ENCODE measurements at regions not wholly inside any gene's neighbourhood (a gene's known extent, or its start where the extent isn't known, plus 50 kb on each side); places are given as distances from the start of the nearest gene placed in this dataset.
A peak's percentile ranks its signal among the peaks of the same experiment; 100 is the strongest.

DNA sequence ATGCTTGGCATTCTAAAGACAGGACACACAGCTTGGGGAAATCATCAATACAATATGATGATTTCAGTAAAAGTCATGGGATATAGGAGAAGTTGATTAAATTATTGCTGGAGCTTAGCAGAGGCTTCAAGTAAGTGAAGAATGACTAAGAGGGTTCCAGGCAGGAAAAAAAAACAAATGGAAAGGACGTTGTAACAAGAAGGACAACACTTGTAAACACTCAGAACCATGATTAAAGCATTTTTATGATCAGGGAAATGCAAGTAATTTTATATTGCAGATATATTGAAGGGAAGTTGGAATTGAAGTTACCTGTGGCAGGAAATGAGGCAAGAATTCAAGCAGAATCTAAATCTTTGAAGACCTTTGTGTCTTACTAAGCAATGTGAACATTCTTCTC, 602.7 kb upstream of the NEGR1 start:
- H3K27ac Mint-ChIP-seq: peak overlapping the region in 1 of 10 donors; percentile 25
- H3K9me3 Mint-ChIP-seq: peaks cover 0 to 7% (median 0%) of the 10 kb centered on the region in 9 donors
- H3K27me3 Mint-ChIP-seq: no peaks in the 10 kb centered on the region
- H3K4me3 Mint-ChIP-seq: no peak overlapping the region
- H3K4me1 Mint-ChIP-seq: no peaks in the 10 kb centered on the region
- POLR2A ChIA-PET: no interaction called here
- ATAC-seq: no peak
- no peaks in the 10 kb centered on the region for H3K36me3 Mint-ChIP-seq
- DNase-seq: no peak

DNA sequence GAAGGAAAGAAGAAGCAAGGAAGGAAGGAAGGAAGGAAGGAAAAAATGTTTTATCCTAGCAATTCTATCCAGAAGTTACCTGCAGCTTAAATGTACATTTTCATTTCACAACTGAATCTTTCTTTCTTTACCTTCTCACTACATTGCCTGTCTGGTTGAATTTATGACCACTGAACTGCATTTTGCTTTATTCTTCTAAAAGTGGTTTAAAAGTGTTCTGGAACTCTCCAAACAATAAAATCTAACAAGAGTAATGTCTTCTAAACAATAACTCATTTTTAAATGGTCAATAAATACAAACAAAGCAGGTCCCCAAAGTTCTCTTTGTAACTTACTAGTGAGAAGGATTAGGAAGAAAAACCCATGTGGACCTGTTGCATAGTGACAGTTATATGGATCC, 587.5 kb upstream of the NEGR1 start:
- peaks cover 0 to 2% (median 0%) of the 10 kb centered on the region in 9 donors for H3K9me3 Mint-ChIP-seq
- POLR2A ChIA-PET: no interaction called here
- H3K4me3 Mint-ChIP-seq: no peak overlapping the region
- H3K27ac Mint-ChIP-seq: no peak overlapping the region
- H3K36me3 Mint-ChIP-seq: no peaks in the 10 kb centered on the region
- H3K27me3 Mint-ChIP-seq: no peaks in the 10 kb centered on the region
- ATAC-seq: no peak
- H3K4me1 Mint-ChIP-seq: no peaks in the 10 kb centered on the region
- DNase-seq: no peak

DNA sequence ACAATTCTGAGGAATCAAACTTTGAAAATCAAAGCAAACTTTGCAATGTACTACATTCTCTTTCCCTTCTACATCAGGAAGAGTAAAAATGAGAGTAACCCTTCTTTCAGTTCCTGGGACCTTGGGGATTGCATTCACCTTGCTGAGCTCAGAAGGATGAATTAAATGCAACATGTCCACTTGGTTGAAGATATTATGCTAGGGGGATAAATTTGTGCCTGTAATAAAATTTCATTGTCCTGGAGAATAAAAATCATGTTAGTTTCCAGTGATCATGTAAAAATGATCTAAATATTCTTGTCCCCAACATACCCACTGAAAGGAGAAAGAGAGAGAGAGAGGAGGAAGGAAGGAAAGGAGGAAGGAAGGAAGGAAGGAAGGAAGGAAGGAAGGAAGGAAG, 587.1 kb upstream of the NEGR1 start:
- Mint-ChIP-seq H3K9me3 (peaks cover 0 to 2% (median 0%) of the 10 kb centered on the region in 9 donors), H3K27me3 (no peaks in the 10 kb centered on the region), H3K27ac (no peak overlapping the region), H3K4me3 (no peak overlapping the region), H3K36me3 (no peaks in the 10 kb centered on the region), H3K4me1 (no peaks in the 10 kb centered on the region)
- ATAC-seq (no peak), DNase-seq (no peak)
- POLR2A ChIA-PET: no interaction called here

DNA sequence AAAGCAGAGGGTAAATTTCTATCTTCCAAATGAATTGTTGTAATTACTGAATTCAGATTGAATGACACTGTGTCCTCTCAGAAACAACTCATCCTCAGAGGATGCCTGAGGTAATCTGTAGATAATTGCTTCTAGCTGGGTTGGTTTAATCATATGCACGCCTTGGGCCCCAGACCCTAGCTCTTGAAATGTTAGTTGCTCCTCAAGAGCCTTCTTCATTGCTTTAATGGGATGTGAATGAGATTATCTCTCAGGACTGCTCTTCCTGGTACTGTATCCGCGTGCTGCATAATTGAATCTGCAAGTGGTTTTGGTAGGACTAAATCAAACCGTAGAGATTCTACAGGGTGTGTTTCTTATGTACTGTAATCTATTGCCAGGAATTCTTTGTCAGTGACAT, 569.3 kb upstream of the NEGR1 start:
- Mint-ChIP-seq H3K27me3 (no peaks in the 10 kb centered on the region), H3K27ac (no peak overlapping the region), H3K9me3 (peaks cover 0 to 6% (median 0%) of the 10 kb centered on the region in 9 donors), H3K4me1 (no peaks in the 10 kb centered on the region), H3K36me3 (no peaks in the 10 kb centered on the region), H3K4me3 (no peak overlapping the region)
- POLR2A ChIA-PET: no interaction called here
- no peak for ATAC-seq
- DNase-seq: no peak

DNA sequence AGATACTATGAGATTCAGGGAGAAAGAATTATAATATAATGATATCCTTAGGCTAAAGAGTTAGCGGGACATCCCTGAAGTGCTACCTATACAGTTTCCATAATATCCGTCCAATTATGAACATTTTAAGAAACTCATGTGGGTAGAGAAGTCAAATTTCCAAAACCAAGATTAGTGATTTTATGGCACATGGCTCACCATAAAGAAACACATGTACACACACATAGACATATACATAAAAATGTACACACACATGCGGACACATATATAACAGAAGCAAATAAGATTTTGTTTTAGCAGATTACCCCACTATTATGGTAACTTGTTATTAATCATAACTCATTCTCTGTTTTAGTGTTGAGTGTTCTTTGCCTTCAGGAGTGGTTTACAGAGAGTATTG, 566.7 kb upstream of the NEGR1 start:
- no peaks in the 10 kb centered on the region for H3K27me3 Mint-ChIP-seq
- ATAC-seq: no peak
- DNase-seq: no peak
- peaks cover 0 to 6% (median 0%) of the 10 kb centered on the region in 9 donors for H3K9me3 Mint-ChIP-seq
- no peaks in the 10 kb centered on the region for H3K4me1 Mint-ChIP-seq
- H3K27ac Mint-ChIP-seq: no peak overlapping the region
- H3K36me3 Mint-ChIP-seq: no peaks in the 10 kb centered on the region
- POLR2A ChIA-PET: no interaction called here
- H3K4me3 Mint-ChIP-seq: no peak overlapping the region

DNA sequence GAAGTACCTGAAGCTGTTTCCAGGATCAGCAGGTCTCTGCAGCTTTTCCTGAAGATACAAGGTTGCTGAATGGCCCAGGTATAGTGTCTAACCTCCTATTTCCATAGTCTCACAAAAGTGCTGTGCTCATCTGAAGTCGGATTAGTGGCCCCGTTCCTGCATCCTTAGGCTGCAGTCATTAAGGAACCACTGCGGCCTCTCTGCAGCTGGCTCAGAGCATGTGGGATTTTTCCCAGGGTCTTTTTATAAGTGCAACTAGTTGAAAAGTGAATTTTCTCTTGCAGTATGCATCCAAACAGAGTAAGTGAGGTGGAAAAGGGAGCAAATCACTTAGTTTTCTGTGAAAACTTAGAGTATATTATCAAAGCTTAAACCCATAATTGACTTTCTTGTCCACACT, 565.3 kb upstream of the NEGR1 start:
- ATAC-seq: no peak

DNA sequence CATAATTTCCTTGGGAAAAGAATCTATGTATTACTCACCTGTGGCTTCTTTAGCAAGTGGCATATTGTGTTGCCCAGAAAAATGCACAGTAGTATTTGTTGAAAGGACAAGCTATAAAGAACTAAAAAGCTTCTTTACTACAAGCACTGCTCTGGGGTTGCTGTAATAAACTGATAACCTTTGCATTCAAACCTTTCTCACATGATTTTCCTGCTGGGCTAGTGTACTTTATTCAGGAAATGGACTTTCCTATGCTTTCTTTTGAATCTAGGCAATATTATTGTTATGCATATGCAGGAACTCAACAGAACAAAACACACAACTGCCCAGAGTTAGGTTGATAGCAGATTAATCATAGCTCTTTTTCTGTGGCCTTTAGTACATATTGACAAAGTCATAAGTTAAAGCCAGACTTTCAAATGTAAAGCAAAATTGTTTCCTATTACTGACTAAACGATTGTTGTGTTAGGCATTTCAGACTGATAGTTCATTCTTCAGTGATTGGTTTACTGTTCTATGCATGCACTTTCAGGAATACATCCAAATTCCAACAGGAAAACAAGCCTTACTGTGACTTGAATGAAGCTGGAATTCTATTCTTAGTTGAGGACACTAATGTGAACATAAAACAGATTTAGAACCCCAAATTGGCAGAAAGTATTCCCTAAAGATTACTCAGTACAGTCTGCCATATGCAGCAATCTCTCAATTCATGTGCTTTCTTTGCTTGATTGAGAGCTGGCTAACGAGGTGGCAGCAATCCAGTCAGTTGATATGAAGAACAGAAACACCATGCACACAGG, 564.3 kb upstream of the NEGR1 start:
- no peak for ATAC-seq
- DNase-seq: no peak
- Mint-ChIP-seq H3K4me3 (no peak overlapping the region), H3K27ac (no peak overlapping the region), H3K9me3 (peaks cover 0 to 11% (median 5%) of the 10 kb centered on the region in 9 donors), H3K4me1 (no peaks in the 10 kb centered on the region), H3K36me3 (no peaks in the 10 kb centered on the region), H3K27me3 (no peaks in the 10 kb centered on the region)
- POLR2A ChIA-PET: no interaction called here

More for the DNA sequence above, 565.3 kb upstream of the NEGR1 start:
- no peak overlapping the region for H3K4me3 Mint-ChIP-seq
- no peaks in the 10 kb centered on the region for H3K27me3 Mint-ChIP-seq
- DNase-seq: no peak
- peaks cover 0 to 7% (median 2%) of the 10 kb centered on the region in 9 donors for H3K9me3 Mint-ChIP-seq
- no peaks in the 10 kb centered on the region for H3K4me1 Mint-ChIP-seq
- POLR2A ChIA-PET: no interaction called here
- no peaks in the 10 kb centered on the region for H3K36me3 Mint-ChIP-seq
- H3K27ac Mint-ChIP-seq: no peak overlapping the region

DNA sequence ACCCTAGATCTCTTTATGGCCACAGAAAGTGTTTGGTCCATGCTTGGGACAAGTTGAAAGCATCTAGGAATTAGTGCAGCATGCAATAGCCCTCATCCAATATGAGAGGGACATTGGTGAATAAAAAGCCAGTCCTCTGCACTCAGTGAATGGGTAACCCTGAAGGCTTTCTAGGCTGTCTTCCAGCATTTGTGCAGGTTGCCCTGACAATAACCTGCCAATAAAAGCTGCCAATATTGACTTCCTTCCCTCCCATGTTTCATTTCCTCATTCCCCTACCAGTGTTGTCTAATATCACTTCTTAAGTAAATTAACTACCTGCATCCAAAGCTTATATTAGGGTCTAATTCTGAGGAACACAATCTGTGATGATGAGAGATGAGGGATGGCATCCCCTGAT, 563.6 kb upstream of the NEGR1 start:
- no peak for ATAC-seq
- Mint-ChIP-seq H3K9me3 (peaks cover 0 to 13% (median 5%) of the 10 kb centered on the region in 9 donors), H3K4me3 (no peak overlapping the region), H3K36me3 (no peaks in the 10 kb centered on the region), H3K4me1 (no peaks in the 10 kb centered on the region), H3K27me3 (no peaks in the 10 kb centered on the region), H3K27ac (no peak overlapping the region)
- POLR2A ChIA-PET: no interaction called here
- DNase-seq: no peak

DNA sequence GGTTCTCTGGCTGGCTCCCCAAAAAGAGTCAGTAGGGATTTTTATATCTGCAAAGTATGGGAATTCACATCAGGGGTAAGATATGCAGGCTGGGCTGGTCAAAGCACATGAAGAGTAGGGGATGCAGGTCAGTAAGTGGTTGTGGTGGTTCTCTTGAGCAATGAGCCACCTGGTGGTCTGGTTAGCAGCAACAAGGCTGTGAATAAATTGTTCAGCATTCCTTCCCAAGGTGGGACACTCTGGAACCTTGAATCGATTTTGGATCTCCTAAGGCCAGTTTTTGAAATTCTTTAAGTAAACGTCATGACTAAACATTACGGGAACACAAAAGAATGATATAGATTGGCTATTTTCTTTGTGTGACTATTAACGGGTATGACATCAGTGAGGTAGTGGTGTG, 563.0 kb upstream of the NEGR1 start:
- Mint-ChIP-seq H3K4me3 (no peak overlapping the region), H3K4me1 (no peaks in the 10 kb centered on the region), H3K27me3 (no peaks in the 10 kb centered on the region), H3K9me3 (peaks cover 0 to 16% (median 6%) of the 10 kb centered on the region in 9 donors), H3K27ac (no peak overlapping the region), H3K36me3 (no peaks in the 10 kb centered on the region)
- POLR2A ChIA-PET: no interaction called here
- no peak for ATAC-seq
- DNase-seq: no peak

DNA sequence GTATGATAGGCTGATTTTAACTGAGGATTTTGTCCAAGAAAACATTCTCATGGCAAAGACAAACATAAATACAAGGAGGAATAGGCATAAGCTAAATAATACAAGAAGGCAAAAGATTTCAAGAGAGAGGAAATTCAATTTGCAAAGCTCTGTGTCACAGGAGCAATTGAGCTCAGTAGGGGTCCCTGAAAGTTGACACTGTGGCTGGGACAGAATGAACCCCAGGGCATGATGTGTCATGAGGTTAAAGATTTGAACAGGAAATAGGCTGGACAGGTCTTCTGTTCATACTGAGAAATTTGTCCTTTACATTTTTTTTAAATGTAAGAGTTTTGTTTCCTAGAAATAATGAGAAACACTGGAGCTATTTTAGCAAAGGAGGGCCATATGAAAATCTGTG, 555.4 kb upstream of the NEGR1 start:
- no peak overlapping the region for H3K4me3 Mint-ChIP-seq
- H3K36me3 Mint-ChIP-seq: peaks cover 0 to 4% (median 0%) of the 10 kb centered on the region in 3 donors
- no peak for DNase-seq
- H3K4me1 Mint-ChIP-seq: no peaks in the 10 kb centered on the region
- H3K27me3 Mint-ChIP-seq: no peaks in the 10 kb centered on the region
- peaks cover 9 to 41% (median 24%) of the 10 kb centered on the region in 9 donors for H3K9me3 Mint-ChIP-seq
- POLR2A ChIA-PET: no interaction called here
- no peak overlapping the region for H3K27ac Mint-ChIP-seq
- ATAC-seq: no peak

DNA sequence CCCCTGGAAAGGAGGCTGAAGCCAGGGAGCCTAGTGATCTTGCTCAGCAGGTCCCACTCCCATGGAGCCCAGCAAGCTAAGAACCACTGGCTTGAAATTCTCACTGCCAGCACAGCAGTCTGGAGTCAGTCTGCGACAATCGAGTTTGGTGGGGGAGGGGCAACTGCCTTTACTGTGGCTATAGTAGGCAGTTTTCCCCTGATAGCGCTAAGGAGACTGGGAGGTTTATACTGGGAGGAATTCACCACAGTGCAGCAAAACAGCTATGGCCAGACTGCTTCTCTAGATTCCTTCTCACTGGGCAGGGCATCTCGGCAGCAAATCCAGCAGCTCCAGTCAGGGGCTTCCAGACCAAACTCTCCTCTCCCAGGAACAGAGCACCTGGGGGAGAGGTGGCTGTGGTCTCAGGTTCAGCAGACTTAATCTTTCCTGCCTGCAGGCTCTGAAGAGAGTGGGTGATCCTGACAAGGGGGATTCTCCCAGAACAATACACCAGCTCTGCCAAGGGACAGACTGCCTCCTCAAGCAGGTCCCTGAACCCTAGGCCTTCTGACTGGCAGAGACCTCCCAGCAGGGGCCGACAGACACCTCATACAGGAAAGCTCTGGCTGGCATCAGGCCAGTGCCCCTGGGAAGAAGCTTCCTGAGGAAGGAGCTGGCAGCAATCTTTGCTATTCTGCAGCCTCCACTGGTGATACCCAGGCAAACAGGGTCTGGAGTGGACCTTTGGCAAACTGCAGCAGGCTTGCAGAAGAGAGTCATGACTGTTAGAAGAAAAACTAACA, 548.5 kb upstream of the NEGR1 start:
- H3K36me3 Mint-ChIP-seq: peaks cover 0 to under 1% (median 0%) of the 10 kb centered on the region in 3 donors
- peaks cover 14 to 60% (median 23%) of the 10 kb centered on the region in 9 donors for H3K9me3 Mint-ChIP-seq
- H3K4me3 Mint-ChIP-seq: no peak overlapping the region
- POLR2A ChIA-PET: no interaction called here
- ATAC-seq: no peak
- no peak overlapping the region for H3K27ac Mint-ChIP-seq
- H3K27me3 Mint-ChIP-seq: no peaks in the 10 kb centered on the region
- H3K4me1 Mint-ChIP-seq: no peaks in the 10 kb centered on the region
- no peak for DNase-seq

DNA sequence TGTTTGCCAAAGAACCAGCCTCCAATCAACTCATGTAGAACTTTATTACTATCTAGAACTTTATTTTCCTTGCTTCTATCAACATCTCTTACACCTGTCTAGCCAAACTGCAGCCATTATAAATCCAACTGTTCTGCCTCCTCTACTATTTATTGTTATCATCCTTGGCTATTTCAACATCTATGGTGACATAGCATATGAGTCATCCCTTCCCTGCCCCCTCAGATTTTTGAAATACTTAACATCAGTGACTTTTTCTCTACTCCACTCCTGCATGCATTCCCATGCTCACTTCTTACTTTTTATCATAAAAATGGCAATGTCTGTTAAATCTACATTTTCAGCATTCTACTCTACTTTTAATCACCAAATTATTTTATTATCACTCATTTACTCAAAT, 544.9 kb upstream of the NEGR1 start:
- POLR2A ChIA-PET: no interaction called here

DNA sequence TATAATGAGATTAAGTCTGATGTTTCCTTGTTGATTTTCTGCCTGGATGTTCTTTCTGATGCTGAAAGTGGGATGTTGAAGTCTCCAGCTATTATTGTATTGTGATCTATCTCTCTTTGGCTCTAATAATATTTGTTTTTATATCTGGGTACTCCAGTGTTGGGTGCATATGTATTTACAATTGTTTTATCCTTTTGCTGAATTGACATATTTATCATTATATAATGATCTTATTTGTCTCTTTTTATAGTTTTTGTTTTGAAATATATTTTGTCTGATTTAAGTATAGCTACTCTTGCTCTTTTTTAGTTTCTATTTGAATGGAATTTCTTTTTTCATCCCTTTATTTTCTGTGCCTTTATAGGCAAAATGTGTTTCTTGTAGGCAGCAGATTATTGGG, 522.2 kb upstream of the NEGR1 start:
- no peak overlapping the region for H3K4me3 Mint-ChIP-seq
- H3K27ac Mint-ChIP-seq: no peak overlapping the region
- no peaks in the 10 kb centered on the region for H3K27me3 Mint-ChIP-seq
- H3K9me3 Mint-ChIP-seq: peaks cover 0 to 42% (median 14%) of the 10 kb centered on the region in 9 donors
- POLR2A ChIA-PET: no interaction called here
- no peak for DNase-seq
- ATAC-seq: no peak
- H3K36me3 Mint-ChIP-seq: no peaks in the 10 kb centered on the region
- no peaks in the 10 kb centered on the region for H3K4me1 Mint-ChIP-seq

More for the DNA sequence above, 544.9 kb upstream of the NEGR1 start:
- H3K4me3 Mint-ChIP-seq: no peak overlapping the region
- ATAC-seq (no peak), DNase-seq (no peak)
- peaks cover 3 to 39% (median 20%) of the 10 kb centered on the region in 9 donors for H3K9me3 Mint-ChIP-seq
- H3K27me3 Mint-ChIP-seq: no peaks in the 10 kb centered on the region
- H3K36me3 Mint-ChIP-seq: no peaks in the 10 kb centered on the region
- no peak overlapping the region for H3K27ac Mint-ChIP-seq
- no peaks in the 10 kb centered on the region for H3K4me1 Mint-ChIP-seq
